HG02981 (cell line): ENCODE measurements at regions not wholly inside any gene's neighbourhood (a gene's known extent, or its start where the extent isn't known, plus 50 kb on each side); places are given as distances from the start of the nearest gene placed in this dataset.

Experiments
- ATAC-seq: cut with Tn5 transposase; IDR thresholded peaks from one replicate; pipeline ENCODE4 v1.9.1; 2021; ENCODE audit warnings: mild to moderate bottlenecking, moderate library complexity; ENCODE audit not compliant: unreplicated experiment

DNA sequence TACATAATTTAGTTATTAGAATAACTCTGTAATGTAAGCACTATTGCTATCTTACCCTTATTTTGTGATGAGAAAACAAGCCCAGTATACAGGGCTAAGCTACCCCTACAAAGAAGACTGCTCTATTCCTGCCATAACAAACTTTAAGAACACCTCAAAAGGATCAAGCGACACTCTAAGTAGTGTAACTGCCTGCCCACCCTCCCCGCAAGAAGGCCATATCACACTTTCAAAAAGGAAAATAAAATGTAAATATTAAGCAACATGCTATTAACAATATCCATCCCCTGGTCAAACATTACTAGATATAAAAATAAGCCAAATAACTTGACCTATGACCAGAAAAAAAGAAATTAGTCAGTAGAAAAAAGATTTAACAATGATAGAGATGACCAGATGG is 741.7 kb upstream of the CNTNAP5 start:
- ATAC-seq: no peak

- ATAC-seq: no peak
These were observed 721.4 kb upstream of the CNTNAP5 start for GRCh38 chr2:123303731-123304130.
